ENCODE measurements at regions not wholly inside any gene's neighbourhood (a gene's known extent, or its start where the extent isn't known, plus 50 kb on each side); places are given as distances from the start of the nearest gene placed in this dataset.

GRCh38 chr9:118423721-118424120 is 719.5 kb downstream of the TLR4 start:
- intact Hi-C loops (cut with DNase I) = no loop called here
- 70 to 78% (median 73%) methylated on average over 4 of the region's 4 CpGs for WGBS, 3 donors

GRCh38 chr9:118426772-118427171 is 722.6 kb downstream of the TLR4 start:
- WGBS, 3 donors = 79% methylated on average over 1 of the region's 1 CpG
- Histone ChIP-seq H3K27ac (no peak overlapping the region), H3K4me3 (no peak overlapping the region), H3K4me1 (no peaks in the 10 kb centered on the region), H3K36me3 (ENCODE audit: insufficient read depth in 1 of 2, low read depth in 1 of 2) (no peaks in the 10 kb centered on the region), H3K27me3 (ENCODE audit: insufficient read depth in 3 of 3, low read length in 2 of 3) (no peaks in the 10 kb centered on the region), H3K9me3 (no peaks in the 10 kb centered on the region)
- intact Hi-C loops (cut with DNase I) = no loop called here
- TF ChIP-seq, protein P1, sequence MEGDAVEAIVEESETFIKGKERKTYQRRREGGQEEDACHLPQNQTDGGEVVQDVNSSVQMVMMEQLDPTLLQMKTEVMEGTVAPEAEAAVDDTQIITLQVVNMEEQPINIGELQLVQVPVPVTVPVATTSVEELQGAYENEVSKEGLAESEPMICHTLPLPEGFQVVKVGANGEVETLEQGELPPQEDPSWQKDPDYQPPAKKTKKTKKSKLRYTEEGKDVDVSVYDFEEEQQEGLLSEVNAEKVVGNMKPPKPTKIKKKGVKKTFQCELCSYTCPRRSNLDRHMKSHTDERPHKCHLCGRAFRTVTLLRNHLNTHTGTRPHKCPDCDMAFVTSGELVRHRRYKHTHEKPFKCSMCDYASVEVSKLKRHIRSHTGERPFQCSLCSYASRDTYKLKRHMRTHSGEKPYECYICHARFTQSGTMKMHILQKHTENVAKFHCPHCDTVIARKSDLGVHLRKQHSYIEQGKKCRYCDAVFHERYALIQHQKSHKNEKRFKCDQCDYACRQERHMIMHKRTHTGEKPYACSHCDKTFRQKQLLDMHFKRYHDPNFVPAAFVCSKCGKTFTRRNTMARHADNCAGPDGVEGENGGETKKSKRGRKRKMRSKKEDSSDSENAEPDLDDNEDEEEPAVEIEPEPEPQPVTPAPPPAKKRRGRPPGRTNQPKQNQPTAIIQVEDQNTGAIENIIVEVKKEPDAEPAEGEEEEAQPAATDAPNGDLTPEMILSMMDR (IDR thresholded peaks at IDR 0.05) = no peak
- ATAC-seq = no peak
- DNase-seq = no peak

More at GRCh38 chr9:118423721-118424120, 719.5 kb downstream of the TLR4 start:
- Histone ChIP-seq H3K27me3 (ENCODE audit: insufficient read depth in 3 of 3, low read length in 2 of 3) (no peaks in the 10 kb centered on the region), H3K27ac (no peak overlapping the region), H3K36me3 (ENCODE audit: insufficient read depth in 1 of 2, low read depth in 1 of 2) (no peaks in the 10 kb centered on the region), H3K9me3 (no peaks in the 10 kb centered on the region), H3K4me1 (no peaks in the 10 kb centered on the region), H3K4me3 (no peak overlapping the region)
- ATAC-seq (no peak), DNase-seq (no peak)
- TF ChIP-seq, protein P1 (IDR thresholded peaks at IDR 0.05) = no peak

DNA sequence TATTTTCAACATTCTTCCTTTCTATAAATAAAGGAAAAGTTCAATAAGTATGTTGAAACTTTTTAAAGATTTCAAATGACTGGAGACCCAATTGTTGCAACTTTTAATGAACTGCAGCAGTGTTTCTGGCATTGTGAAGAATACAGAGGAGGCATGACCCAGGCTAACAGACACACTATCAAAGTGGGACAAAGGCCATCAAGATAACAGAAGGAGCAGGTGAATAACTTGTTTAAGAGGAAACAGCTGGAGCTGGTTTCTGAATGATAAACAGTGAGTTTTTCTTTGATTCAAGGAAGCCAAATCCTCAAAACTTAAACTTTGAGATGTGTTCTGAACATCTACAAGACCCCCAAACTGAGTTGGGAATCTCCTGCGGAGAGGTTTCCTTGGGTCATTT is 734.6 kb downstream of the TLR4 start:
- WGBS, 3 donors = 76 to 87% (median 81%) methylated on average over 1 of the region's 1 CpG
- H3K27me3 ChIP-seq (ENCODE audit: insufficient read depth in 3 of 3, low read length in 2 of 3) = no peaks in the 10 kb centered on the region
- H3K27ac ChIP-seq = no peak overlapping the region
- no peaks in the 10 kb centered on the region for H3K36me3 ChIP-seq (ENCODE audit: insufficient read depth in 1 of 2, low read depth in 1 of 2)
- no peak overlapping the region for H3K4me3 ChIP-seq
- ATAC-seq (no peak), DNase-seq (no peak)
- intact Hi-C loops (cut with DNase I) = no loop called here
- no peaks in the 10 kb centered on the region for H3K9me3 ChIP-seq
- no peaks in the 10 kb centered on the region for H3K4me1 ChIP-seq
- TF ChIP-seq, protein P1 (IDR thresholded peaks at IDR 0.05) = no peak

DNA sequence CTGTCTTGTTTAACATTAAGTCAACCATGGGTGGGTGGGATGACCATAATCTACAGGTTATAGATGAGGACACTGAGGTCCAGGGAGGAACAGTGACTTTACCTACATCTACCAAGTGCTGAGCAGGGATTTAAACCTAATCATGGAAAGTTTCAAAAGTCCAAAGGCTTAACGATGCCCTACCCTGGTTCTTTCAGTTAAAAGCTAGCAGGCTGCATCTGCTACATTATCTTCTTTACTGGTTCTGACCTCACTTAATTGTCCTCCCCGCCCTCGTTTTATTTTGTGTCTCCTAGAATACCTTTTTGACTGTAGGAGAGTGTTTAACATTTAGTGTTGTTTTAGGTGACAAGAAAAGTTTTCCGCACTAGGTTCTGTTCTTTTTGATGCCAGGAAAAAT is 735.2 kb downstream of the TLR4 start:
- intact Hi-C loops (cut with DNase I) = no loop called here
- Histone ChIP-seq H3K9me3 (no peaks in the 10 kb centered on the region), H3K36me3 (ENCODE audit: insufficient read depth in 1 of 2, low read depth in 1 of 2) (no peaks in the 10 kb centered on the region), H3K4me1 (no peaks in the 10 kb centered on the region), H3K4me3 (no peak overlapping the region), H3K27ac (no peak overlapping the region), H3K27me3 (ENCODE audit: insufficient read depth in 3 of 3, low read length in 2 of 3) (no peaks in the 10 kb centered on the region)
- ATAC-seq (no peak), DNase-seq (no peak)
- 77 to 86% (median 80%) methylated on average over 4 of the region's 4 CpGs for WGBS, 3 donors
- TF ChIP-seq, protein P1 (IDR thresholded peaks at IDR 0.05) = no peak

GRCh38 chr9:118444403-118444802 is 740.2 kb downstream of the TLR4 start:
- no peaks in the 10 kb centered on the region for H3K36me3 ChIP-seq (ENCODE audit: insufficient read depth in 1 of 2, low read depth in 1 of 2)
- intact Hi-C loops (cut with DNase I) = no loop called here
- no peaks in the 10 kb centered on the region for H3K4me1 ChIP-seq
- TF ChIP-seq, protein P1 (IDR thresholded peaks at IDR 0.05) = no peak
- WGBS, 3 donors = 50 to 60% (median 55%) methylated on average over 5 of the region's 5 CpGs
- H3K27me3 ChIP-seq (ENCODE audit: insufficient read depth in 3 of 3, low read length in 2 of 3) = no peaks in the 10 kb centered on the region
- DNase-seq (no peak), ATAC-seq (no peak)
- no peaks in the 10 kb centered on the region for H3K9me3 ChIP-seq
- H3K27ac ChIP-seq = no peak overlapping the region
- H3K4me3 ChIP-seq = no peak overlapping the region

Data from psoas muscle (tissue), 7 donors.